ENCODE measurements at regions not wholly inside any gene's neighbourhood (a gene's known extent, or its start where the extent isn't known, plus 50 kb on each side); places are given as distances from the start of the nearest gene placed in this dataset.

- TF ChIP-seq TAF1 (IDR thresholded peaks at IDR 0.05; ENCODE audit: borderline replicate concordance, insufficient read depth, low read length) (no peak), FOXP2 (optimal IDR thresholded peaks at IDR 0.05; ENCODE audit: borderline replicate concordance, extremely low read depth, extremely low read length, insufficient read depth) (no peak), REST (IDR thresholded peaks at IDR 0.05; ENCODE audit: insufficient read depth in 1 of 2, low read depth in 2 of 2, low read length in 2 of 2) (no peak), POLR2AphosphoS5 (IDR thresholded peaks at IDR 0.05; ENCODE audit: low read depth, low read length) (no peak), SIN3A (IDR thresholded peaks at IDR 0.05; ENCODE audit: borderline replicate concordance, insufficient read depth, low read length) (no peak)
Observed at GRCh38 chr4:187940299-187940698, 55.3 kb upstream of the ZFP42 start.

GRCh38 chr4:187942968-187943367, 52.6 kb upstream of the ZFP42 start:
- TF ChIP-seq SIN3A (IDR thresholded peaks at IDR 0.05; ENCODE audit: borderline replicate concordance, insufficient read depth, low read length): no peak
- no peak for TF ChIP-seq FOXP2 (optimal IDR thresholded peaks at IDR 0.05; ENCODE audit: borderline replicate concordance, extremely low read depth, extremely low read length, insufficient read depth)
- no peak for TF ChIP-seq POLR2AphosphoS5 (IDR thresholded peaks at IDR 0.05; ENCODE audit: low read depth, low read length)
- no peak for TF ChIP-seq REST (IDR thresholded peaks at IDR 0.05; ENCODE audit: insufficient read depth in 1 of 2, low read depth in 2 of 2, low read length in 2 of 2)
- no peak for TF ChIP-seq TAF1 (IDR thresholded peaks at IDR 0.05; ENCODE audit: borderline replicate concordance, insufficient read depth, low read length)

GRCh38 chr4:187944179-187944578, 51.4 kb upstream of the ZFP42 start:
- TF ChIP-seq TAF1 (IDR thresholded peaks at IDR 0.05; ENCODE audit: borderline replicate concordance, insufficient read depth, low read length): no peak
- TF ChIP-seq REST (IDR thresholded peaks at IDR 0.05; ENCODE audit: insufficient read depth in 1 of 2, low read depth in 2 of 2, low read length in 2 of 2): no peak
- TF ChIP-seq SIN3A (IDR thresholded peaks at IDR 0.05; ENCODE audit: borderline replicate concordance, insufficient read depth, low read length): no peak
- TF ChIP-seq POLR2AphosphoS5 (IDR thresholded peaks at IDR 0.05; ENCODE audit: low read depth, low read length): no peak
- no peak for TF ChIP-seq FOXP2 (optimal IDR thresholded peaks at IDR 0.05; ENCODE audit: borderline replicate concordance, extremely low read depth, extremely low read length, insufficient read depth)
